ENCODE measurements at regions not wholly inside any gene's neighbourhood (a gene's known extent, or its start where the extent isn't known, plus 50 kb on each side); places are given as distances from the start of the nearest gene placed in this dataset.

GRCh38 chr4:178856139-178856800 lies 1414.0 kb upstream of the AGA start:
- Histone ChIP-seq H3K4me1 (ENCODE audit: insufficient read depth, low read length) (no peaks in the 10 kb centered on the region), H3K79me2 (ENCODE audit: insufficient read depth, low read length) (no peaks in the 10 kb centered on the region), H3K27ac (ENCODE audit: low read depth, low read length) (no peak overlapping the region), H4K20me1 (ENCODE audit: insufficient read depth, low read length) (no peaks in the 10 kb centered on the region), H3K9me3 (ENCODE audit: low read depth, low read length) (no peaks in the 10 kb centered on the region), H3K4me3 (ENCODE audit: insufficient read depth, low read length) (no peak overlapping the region), H3K27me3 (ENCODE audit: insufficient read depth, low read length) (no peaks in the 10 kb centered on the region), H3K36me3 (ENCODE audit: insufficient read depth, low read length) (no peaks in the 10 kb centered on the region), H2AFZ (ENCODE audit: low read length) (no peak overlapping the region), H3K4me2 (ENCODE audit: insufficient read depth, low read length) (no peak overlapping the region)
- no peak for TF ChIP-seq CTCF (IDR thresholded peaks at IDR 0.05; ENCODE audit: extremely low read depth, low read depth, low read length)
- DNase-seq (ENCODE audit: insufficient read length, low spot score, missing footprints), result no peak

DNA sequence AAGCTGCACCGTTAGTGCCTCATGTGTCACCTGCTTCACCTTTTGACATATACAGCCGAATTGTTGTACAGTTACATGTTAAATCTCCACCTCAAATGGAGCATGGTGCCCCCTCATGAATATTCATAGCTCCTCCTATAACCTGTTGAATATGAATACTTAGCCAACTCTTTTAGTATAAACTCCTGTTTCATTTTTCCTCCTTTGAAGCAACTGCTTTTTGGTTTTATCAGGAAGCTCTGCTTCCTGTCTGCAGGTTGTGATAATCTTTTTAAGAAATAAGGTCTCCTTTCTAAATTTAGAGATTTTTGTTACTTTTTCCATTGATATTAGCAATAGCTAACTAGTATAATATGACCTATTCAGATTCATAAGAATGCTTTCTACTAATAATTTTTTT lies 1429.2 kb upstream of the AGA start:
- Histone ChIP-seq H4K20me1 (ENCODE audit: insufficient read depth, low read length) (no peaks in the 10 kb centered on the region), H3K4me1 (ENCODE audit: insufficient read depth, low read length) (no peaks in the 10 kb centered on the region), H3K4me2 (ENCODE audit: insufficient read depth, low read length) (no peak overlapping the region), H3K9me3 (ENCODE audit: low read depth, low read length) (no peaks in the 10 kb centered on the region), H3K27me3 (ENCODE audit: insufficient read depth, low read length) (no peaks in the 10 kb centered on the region), H3K27ac (ENCODE audit: low read depth, low read length) (no peak overlapping the region), H3K36me3 (ENCODE audit: insufficient read depth, low read length) (no peaks in the 10 kb centered on the region), H2AFZ (ENCODE audit: low read length) (no peak overlapping the region), H3K4me3 (ENCODE audit: insufficient read depth, low read length) (no peak overlapping the region), H3K79me2 (ENCODE audit: insufficient read depth, low read length) (no peaks in the 10 kb centered on the region)
- TF ChIP-seq CTCF (IDR thresholded peaks at IDR 0.05; ENCODE audit: extremely low read depth, low read depth, low read length), result no peak
- no peak for DNase-seq (ENCODE audit: insufficient read length, low spot score, missing footprints)

DNA sequence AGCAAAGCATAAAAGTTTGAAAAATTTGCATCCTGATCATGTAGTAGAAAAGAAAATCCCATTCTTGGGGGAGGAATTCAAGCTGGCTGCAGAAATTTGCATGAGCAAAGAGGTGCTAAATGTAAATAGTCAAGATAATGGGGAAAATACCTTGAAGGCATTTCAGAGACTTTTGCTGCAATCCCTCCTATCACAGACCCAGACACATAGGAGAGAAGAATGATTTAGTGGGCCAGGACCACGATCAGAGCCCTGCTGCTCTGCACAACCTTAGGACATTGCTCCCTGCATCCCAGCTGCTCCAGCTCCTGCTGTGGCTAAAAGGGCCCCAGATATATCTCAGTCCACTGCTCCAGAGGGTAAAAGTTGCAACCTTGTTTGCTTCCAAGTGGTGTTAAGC lies 1439.7 kb upstream of the AGA start:
- TF ChIP-seq CTCF (IDR thresholded peaks at IDR 0.05; ENCODE audit: extremely low read depth, low read depth, low read length), result no peak
- Histone ChIP-seq H3K27me3 (ENCODE audit: insufficient read depth, low read length) (no peaks in the 10 kb centered on the region), H3K4me1 (ENCODE audit: insufficient read depth, low read length) (no peaks in the 10 kb centered on the region), H3K9me3 (ENCODE audit: low read depth, low read length) (no peaks in the 10 kb centered on the region), H3K36me3 (ENCODE audit: insufficient read depth, low read length) (no peaks in the 10 kb centered on the region), H3K79me2 (ENCODE audit: insufficient read depth, low read length) (no peaks in the 10 kb centered on the region), H2AFZ (ENCODE audit: low read length) (no peak overlapping the region), H4K20me1 (ENCODE audit: insufficient read depth, low read length) (no peaks in the 10 kb centered on the region), H3K4me3 (ENCODE audit: insufficient read depth, low read length) (no peak overlapping the region), H3K4me2 (ENCODE audit: insufficient read depth, low read length) (no peak overlapping the region), H3K27ac (ENCODE audit: low read depth, low read length) (no peak overlapping the region)
- DNase-seq (ENCODE audit: insufficient read length, low spot score, missing footprints), result no peak

GRCh38 chr4:178894126-178894525 lies 1451.9 kb upstream of the AGA start:
- H2AFZ ChIP-seq (ENCODE audit: low read length), result no peak overlapping the region
- H3K4me2 ChIP-seq (ENCODE audit: insufficient read depth, low read length), result no peak overlapping the region
- TF ChIP-seq CTCF (IDR thresholded peaks at IDR 0.05; ENCODE audit: extremely low read depth, low read depth, low read length), result no peak
- no peak overlapping the region for H3K4me3 ChIP-seq (ENCODE audit: insufficient read depth, low read length)
- H4K20me1 ChIP-seq (ENCODE audit: insufficient read depth, low read length), result no peaks in the 10 kb centered on the region
- no peaks in the 10 kb centered on the region for H3K4me1 ChIP-seq (ENCODE audit: insufficient read depth, low read length)
- H3K9me3 ChIP-seq (ENCODE audit: low read depth, low read length), result peaks cover 3% of the 10 kb centered on the region
- H3K79me2 ChIP-seq (ENCODE audit: insufficient read depth, low read length), result no peaks in the 10 kb centered on the region
- H3K27ac ChIP-seq (ENCODE audit: low read depth, low read length), result no peak overlapping the region
- DNase-seq (ENCODE audit: insufficient read length, low spot score, missing footprints), result no peak
- H3K36me3 ChIP-seq (ENCODE audit: insufficient read depth, low read length), result no peaks in the 10 kb centered on the region
- no peaks in the 10 kb centered on the region for H3K27me3 ChIP-seq (ENCODE audit: insufficient read depth, low read length)
